WTC11 (cell line): ENCODE measurements at regions not wholly inside any gene's neighbourhood (a gene's known extent, or its start where the extent isn't known, plus 50 kb on each side); places are given as distances from the start of the nearest gene placed in this dataset.

Experiments
- ATAC-seq: fragments of 200-7000 bp; cut with Tn5 transposase; 2 replicates; pipeline ENCODE4 v1.10.0; 2021; ENCODE audit warnings: mild to moderate bottlenecking, moderate library complexity
- CTCF ChIA-PET: fragments of 300-600 bp; sonication (Branson Sonifier 250); formaldehyde crosslinking; loops from one replicate; lab custom pipeline; 2021; ENCODE audit warnings: antibody characterized with exemption; lab: Charles Lee
- POLR2A ChIA-PET: fragments of 350-600 bp; sonication (Branson Sonifier 250); formaldehyde crosslinking; loops from one replicate; lab custom pipeline; 2021; ENCODE audit warnings: antibody characterized with exemption; lab: Charles Lee
- DNase-seq: peaks from one replicate; pipeline ENCODE4 v3.0.0; 2021; ENCODE audit warnings: low spot score
- H3K27ac Mint-ChIP-seq: 2 replicates; pipeline ENCODE4 v1.8.0; 2021; ENCODE audit warnings: mixed read lengths
- H3K27me3 Mint-ChIP-seq: 2 replicates; pipeline ENCODE4 v1.8.0; 2021; ENCODE audit warnings: low read depth, mild to moderate bottlenecking, moderate library complexity, mixed read lengths
- H3K36me3 Mint-ChIP-seq: 2 replicates; pipeline ENCODE4 v1.8.0; 2021; ENCODE audit warnings: mixed read lengths
- H3K4me1 Mint-ChIP-seq: 2 replicates; pipeline ENCODE4 v1.8.0; 2022; ENCODE audit warnings: mixed read lengths
- H3K4me3 Mint-ChIP-seq: 2 replicates; pipeline ENCODE4 v1.8.0; 2021; ENCODE audit warnings: mild to moderate bottlenecking, moderate library complexity, mixed read lengths
- H3K9me3 Mint-ChIP-seq: 2 replicates; pipeline ENCODE4 v1.8.0; 2021; ENCODE audit warnings: mixed read lengths
- AFF4 ChIP-seq: sonication (generic); formaldehyde crosslinking; IDR thresholded peaks from 2 replicates; pipeline ENCODE4 v1.8.1; 2023; ENCODE audit warnings: mild to moderate bottlenecking, missing genetic modification reagents, borderline replicate concordance
- AR ChIP-seq: fragments of 250-450 bp; sonication (Bioruptor Pico); IDR thresholded peaks from 2 replicates; pipeline ENCODE4 v1.9.0; 2021; ENCODE audit warnings: mild to moderate bottlenecking
- ERG ChIP-seq: fragments of 250-450 bp; sonication (Bioruptor Pico); IDR thresholded peaks from 2 replicates; pipeline ENCODE4 v1.8.0; 2021; ENCODE audit warnings: mild to moderate bottlenecking
- FOXP4 ChIP-seq: sonication (generic); formaldehyde crosslinking; IDR thresholded peaks from 2 replicates; pipeline ENCODE4 v1.8.0; 2022; ENCODE audit warnings: mild to moderate bottlenecking, missing genetic modification reagents
- JUN ChIP-seq: sonication (generic); formaldehyde crosslinking; IDR thresholded peaks from 2 replicates; pipeline ENCODE4 v1.8.0; 2023; ENCODE audit warnings: mild to moderate bottlenecking, missing genetic modification reagents
- MLX ChIP-seq: sonication (generic); formaldehyde crosslinking; IDR thresholded peaks from 2 replicates; pipeline ENCODE4 v1.8.1; 2023; ENCODE audit warnings: mild to moderate bottlenecking, missing genetic modification reagents, moderate library complexity
- NFE2L1 ChIP-seq: sonication (generic); formaldehyde crosslinking; IDR thresholded peaks from 2 replicates; pipeline ENCODE4 v1.8.1; 2023; ENCODE audit warnings: missing genetic modification reagents
- NFYB ChIP-seq: sonication (generic); formaldehyde crosslinking; conservative IDR thresholded peaks from 2 replicates; pipeline ENCODE4 v1.8.0; 2022; ENCODE audit warnings: low read depth, missing genetic modification reagents
- NR2C2 ChIP-seq: sonication (generic); formaldehyde crosslinking; IDR thresholded peaks from 2 replicates; pipeline ENCODE4 v1.8.0; 2022; ENCODE audit warnings: mild to moderate bottlenecking, missing genetic modification reagents
- SMAD3 ChIP-seq: sonication (generic); formaldehyde crosslinking; IDR thresholded peaks from 2 replicates; pipeline ENCODE4 v1.8.0; 2022; ENCODE audit warnings: missing genetic modification reagents, mild to moderate bottlenecking, borderline replicate concordance
- SOX15 ChIP-seq: fragments of 250-450 bp; sonication (Bioruptor Pico); IDR thresholded peaks from 2 replicates; pipeline ENCODE4 v1.9.0; 2021; ENCODE audit warnings: mild to moderate bottlenecking
- TCF7 ChIP-seq: sonication (generic); formaldehyde crosslinking; IDR thresholded peaks from 2 replicates; pipeline ENCODE4 v1.8.0; 2022; ENCODE audit warnings: mild to moderate bottlenecking, low read depth, missing genetic modification reagents, moderate library complexity
- ZBTB43 ChIP-seq: sonication (generic); formaldehyde crosslinking; IDR thresholded peaks from 2 replicates; pipeline ENCODE4 v1.8.1; 2023; ENCODE audit warnings: mild to moderate bottlenecking, missing genetic modification reagents
- ZNF263 ChIP-seq: sonication (generic); formaldehyde crosslinking; IDR thresholded peaks from 2 replicates; pipeline ENCODE4 v1.8.1; 2022; ENCODE audit warnings: low read depth, mild to moderate bottlenecking, moderate library complexity, missing genetic modification reagents

GRCh38 chr3:3701949-3702348 is 97.3 kb upstream of the LRRN1 start (continued):
- no peak for TF ChIP-seq ZBTB43 (CRISPR knock-in tag)
- no peak for TF ChIP-seq ZNF263 (CRISPR knock-in tag)
- no peak for TF ChIP-seq NR2C2
- TF ChIP-seq NFYB (CRISPR knock-in tag): no peak
- no peak for TF ChIP-seq FOXP4 (CRISPR knock-in tag)
- TF ChIP-seq SOX15 (CRISPR knock-in tag): no peak
- no peak for TF ChIP-seq NFE2L1 (CRISPR knock-in tag)
- TF ChIP-seq JUN: no peak
- no peak for TF ChIP-seq AFF4 (CRISPR knock-in tag)

- Mint-ChIP-seq H3K4me1 (peaks cover 14% of the 10 kb centered on the region), H3K36me3 (peaks cover 14% of the 10 kb centered on the region), H3K9me3 (peaks cover 55% of the 10 kb centered on the region), H3K4me3 (no peak overlapping the region), H3K27me3 (no peaks in the 10 kb centered on the region), H3K27ac (no peak overlapping the region)
- CTCF ChIA-PET: no interaction called here
- DNase-seq (no peak), ATAC-seq (no peak)
- no peak for TF ChIP-seq SMAD3
- TF ChIP-seq TCF7 (CRISPR knock-in tag): no peak
- POLR2A ChIA-PET: no interaction called here
Measured at GRCh38 chr3:3699816-3700633, 99.2 kb upstream of the LRRN1 start.

GRCh38 chr3:3699407-3699806 is 99.8 kb upstream of the LRRN1 start:
- H3K4me1 Mint-ChIP-seq: peaks cover 11% of the 10 kb centered on the region
- H3K27me3 Mint-ChIP-seq: no peaks in the 10 kb centered on the region
- H3K27ac Mint-ChIP-seq: no peak overlapping the region
- ATAC-seq (no peak), DNase-seq (no peak)
- no peak overlapping the region for H3K4me3 Mint-ChIP-seq
- ChIA-PET POLR2A (no interaction called here), CTCF (interaction anchor here (0.7 kb wide), 1 partner anchor 509 kb away, joined by 3 read pairs; no protein-coding TSS in a partner anchor)
- TF ChIP-seq ERG (CRISPR knock-in tag) (no peak), MLX (CRISPR knock-in tag) (no peak), AR (CRISPR knock-in tag) (no peak)
- H3K36me3 Mint-ChIP-seq: peaks cover 19% of the 10 kb centered on the region
- H3K9me3 Mint-ChIP-seq: peaks cover 56% of the 10 kb centered on the region
